GM19351 (cell line): ENCODE measurements at regions not wholly inside any gene's neighbourhood (a gene's known extent, or its start where the extent isn't known, plus 50 kb on each side); places are given as distances from the start of the nearest gene placed in this dataset.
"Not testable (repeated sequence)": the region's sequence is repeated elsewhere in the genome, so short reads cannot be mapped to it uniquely, and the experiment has no call there.

Experiments
- ATAC-seq: cut with Tn5 transposase; IDR thresholded peaks from one replicate; pipeline ENCODE4 v1.9.1; 2021; ENCODE audit warnings: mild to moderate bottlenecking, moderate library complexity; ENCODE audit not compliant: unreplicated experiment

- ATAC-seq: no peak
These were observed 448.1 kb upstream of the DYNLRB2 start for GRCh38 chr16:80092681-80093080.

GRCh38 chr16:80091453-80091852 is 449.3 kb upstream of the DYNLRB2 start:
- ATAC-seq: not testable (repeated sequence)

- ATAC-seq: no peak
These were observed 455.2 kb upstream of the DYNLRB2 start for GRCh38 chr16:80085606-80086005.

GRCh38 chr16:80084614-80085013 is 456.2 kb upstream of the DYNLRB2 start:
- no peak for ATAC-seq

- ATAC-seq: no peak
These were observed 456.6 kb upstream of the DYNLRB2 start for GRCh38 chr16:80084163-80084562.

GRCh38 chr16:80082906-80083305 is 457.9 kb upstream of the DYNLRB2 start:
- no peak for ATAC-seq

GRCh38 chr16:80081846-80082245 is 458.9 kb upstream of the DYNLRB2 start:
- no peak for ATAC-seq

- no peak for ATAC-seq
These were observed 460.4 kb upstream of the DYNLRB2 start for GRCh38 chr16:80080287-80080851.

GRCh38 chr16:80079072-80079471 is 461.7 kb upstream of the DYNLRB2 start:
- no peak for ATAC-seq

- ATAC-seq: no peak
These were observed 463.1 kb upstream of the DYNLRB2 start for GRCh38 chr16:80077696-80078095.

GRCh38 chr16:80074329-80074728 is 466.5 kb upstream of the DYNLRB2 start:
- ATAC-seq: no peak

- ATAC-seq: no peak
These were observed 468.8 kb upstream of the DYNLRB2 start for GRCh38 chr16:80071964-80072456.

GRCh38 chr16:80066805-80067580 is 466.5 kb upstream of the MAF start:
- no peak for ATAC-seq

- ATAC-seq: no peak
These were observed 465.0 kb upstream of the MAF start for GRCh38 chr16:80065541-80065940.

GRCh38 chr16:80063713-80064069 is 463.2 kb upstream of the MAF start:
- no peak for ATAC-seq

- ATAC-seq: no peak
These were observed 462.6 kb upstream of the MAF start for GRCh38 chr16:80063031-80063712.

- no peak for ATAC-seq
These were observed 462.0 kb upstream of the MAF start for GRCh38 chr16:80062361-80063030.

- no peak for ATAC-seq
These were observed 459.9 kb upstream of the MAF start for GRCh38 chr16:80060470-80060869.

GRCh38 chr16:80059836-80060235 is 459.3 kb upstream of the MAF start:
- no peak for ATAC-seq

- no peak for ATAC-seq
These were observed 457.7 kb upstream of the MAF start for GRCh38 chr16:80058214-80058613.

GRCh38 chr16:80056324-80056723 is 455.8 kb upstream of the MAF start:
- ATAC-seq: no peak
